Spleen (tissue), 11 donors: ENCODE measurements at regions not wholly inside any gene's neighbourhood (a gene's known extent, or its start where the extent isn't known, plus 50 kb on each side); places are given as distances from the start of the nearest gene placed in this dataset.
"Not testable (repeated sequence)": the region's sequence is repeated elsewhere in the genome, so short reads cannot be mapped to it uniquely, and the experiment has no call there.

Experiments used
- DNase-seq: peaks from one replicate; pipeline ENCODE4 v3.0.0-alpha.2; 2020
- H3K27ac ChIP-seq, 8 donors: fragments of 200-600 bp; sonication (generic) in 7 of 8; 1 replicate in 4 of 8; 2 replicates in 4 of 8; pipeline versions ENCODE4 v1.5.0 to v1.8.0; 2016 to 2021; ENCODE audit warnings: inconsistent platforms in 4 of 8, mild to moderate bottlenecking in 4 of 8, moderate library complexity in 1 of 8
- H3K27me3 ChIP-seq, 7 donors: fragments of 200-600 bp; sonication (generic) in 6 of 7; replicated peaks in 1 of 7; 1 replicate in 4 of 7; 2 replicates in 3 of 7; pipeline versions ENCODE4 v1.5.0 to v1.8.0; 2016 to 2021; ENCODE audit warnings: inconsistent platforms in 3 of 7, mild to moderate bottlenecking in 1 of 7
- H3K36me3 ChIP-seq, 6 donors: fragments of 200-600 bp; sonication (generic) in 5 of 6; 1 replicate in 4 of 6; 2 replicates in 2 of 6; pipeline versions ENCODE4 v1.5.0 to v1.8.0; 2016 to 2021; ENCODE audit warnings: inconsistent platforms in 2 of 6
- H3K4me1 ChIP-seq, 6 donors: fragments of 200-600 bp; sonication (generic) in 5 of 6; 1 replicate in 3 of 6; 2 replicates in 3 of 6; pipeline versions ENCODE4 v1.5.0 to v1.8.0; 2016 to 2021; ENCODE audit warnings: inconsistent platforms in 3 of 6
- H3K4me3 ChIP-seq, 8 donors: fragments of 200-600 bp; sonication (generic) in 7 of 8; 1 replicate in 4 of 8; 2 replicates in 4 of 8; pipeline versions ENCODE4 v1.5.0 to v1.8.0; 2016 to 2021; ENCODE audit warnings: inconsistent platforms in 4 of 8, mild to moderate bottlenecking in 4 of 8, moderate library complexity in 2 of 8
- H3K9me3 ChIP-seq, 8 donors: fragments of 200-600 bp; sonication (generic) in 7 of 8; 1 replicate in 4 of 8; 2 replicates in 4 of 8; pipeline versions ENCODE4 v1.5.0 to v1.8.0; 2016 to 2021; ENCODE audit warnings: inconsistent platforms in 4 of 8
- CTCF ChIP-seq, 11 experiments: fragments of 200-600 bp in 7 of 11; fragments of 450-650 bp in 4 of 11; sonication (generic) in 4 of 11; IDR thresholded peaks in 8 of 11; conservative IDR thresholded peaks in 3 of 11; 1 replicate in 7 of 11; 2 replicates in 4 of 11; pipeline versions ENCODE4 v1.4.0 to v1.8.0; 2016 to 2021; ENCODE audit warnings: antibody characterized with exemption in 11 of 11, inconsistent platforms in 4 of 11, mild to moderate bottlenecking in 1 of 11
- POLR2A ChIP-seq, 3 donors: fragments of 450-650 bp; IDR thresholded peaks; one replicate each; pipeline ENCODE4 v1.5.1; 2017; ENCODE audit warnings: antibody characterized with exemption in 3 of 3, mild to moderate bottlenecking in 1 of 3
- POLR2AphosphoS5 ChIP-seq, 3 donors: sonication (generic); formaldehyde crosslinking; IDR thresholded peaks; one replicate each; pipeline ENCODE4 v1.5.1; 2017; ENCODE audit warnings: antibody characterized with exemption in 3 of 3
- WGBS, 5 donors: extraction: QIAGEN DNeasy Blood & Tissue Kit in 3 of 5; methylation state at CpG; one replicate each; pipeline versions ENCODE4 v1.1.5 to v1.1.7; 2013 to 2018; 5-methylcytosine and 5-hydroxymethylcytosine counted together
- intact Hi-C: fragments of 100-400 bp; cut with DNase I; formaldehyde crosslinking; loops from one replicate; pipeline ENCODE4 v1.15.0; 2023; ENCODE audit warnings: low total_unique reads
- donor health status: healthy with polysubstance abuse.
- donor health status: DM: no; HTN: no; CAD: no; lungs with moderate emphysema.
- donor health status: DM: no; HTN: no; CAD: no.
- donor health status: Bipolar disorder and iron deficiency.
- donor health status: healthy.
- donor health status: DM: no; HTN: no; CAD: no.
- donor health status: DM: yes; HTN: yes; CAD: no.

DNA sequence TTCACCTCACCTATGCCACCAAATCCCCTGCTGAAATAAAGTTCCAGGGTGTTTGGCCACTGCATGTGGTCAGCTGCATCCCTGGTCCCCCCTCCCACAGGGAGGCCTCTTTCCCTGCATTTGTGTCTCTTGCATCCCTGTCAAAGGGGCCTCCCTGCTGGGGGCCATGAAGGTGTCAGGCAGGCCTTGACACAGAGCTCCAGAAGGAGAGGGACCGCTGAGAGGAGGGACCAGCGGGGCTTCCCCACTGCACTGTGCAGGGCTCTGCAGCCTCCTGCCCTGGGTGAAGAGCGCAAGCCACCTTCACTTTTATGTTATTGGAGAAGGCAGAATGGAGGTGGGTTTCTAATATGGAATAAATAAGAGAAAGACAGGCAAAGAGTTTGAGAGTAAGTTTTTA lies 230.2 kb downstream of the ANKRD30B start:
- no peak for DNase-seq
- no peaks in the 10 kb centered on the region for H3K36me3 ChIP-seq
- no peak overlapping the region for H3K27ac ChIP-seq
- no peak for TF ChIP-seq CTCF (IDR thresholded peaks at IDR 0.05 in 8 of 11, conservative IDR thresholded peaks at IDR 0.05 in 3 of 11)
- no peak for TF ChIP-seq POLR2AphosphoS5 (IDR thresholded peaks at IDR 0.05)
- no peak for TF ChIP-seq POLR2A (IDR thresholded peaks at IDR 0.05)
- H3K4me3 ChIP-seq, result no peak overlapping the region
- H3K27me3 ChIP-seq, result peaks cover 0 to 4% (median 0%) of the 10 kb centered on the region in 7 donors
- WGBS, 5 donors, result 80 to 91% (median 83%) methylated on average over 3 of the region's 3 CpGs
- intact Hi-C loops, result no loop called here
- H3K4me1 ChIP-seq, result no peaks in the 10 kb centered on the region
- no peaks in the 10 kb centered on the region for H3K9me3 ChIP-seq

GRCh38 chr18:14978962-14979535 lies 231.1 kb downstream of the ANKRD30B start:
- Histone ChIP-seq H3K9me3 (no peaks in the 10 kb centered on the region), H3K4me1 (no peaks in the 10 kb centered on the region), H3K4me3 (no peak overlapping the region), H3K27ac (peak overlapping the region in 3 of 8 donors; percentile 9 to 42 (median 20)), H3K27me3 (peaks cover 0 to 4% (median 0%) of the 10 kb centered on the region in 7 donors), H3K36me3 (no peaks in the 10 kb centered on the region)
- TF ChIP-seq CTCF (IDR thresholded peaks at IDR 0.05 in 8 of 11, conservative IDR thresholded peaks at IDR 0.05 in 3 of 11) (peak in 7 of 11 experiments; percentile 12 to 50 (median 49)), POLR2AphosphoS5 (IDR thresholded peaks at IDR 0.05) (no peak), POLR2A (IDR thresholded peaks at IDR 0.05) (no peak)
- no peak for DNase-seq
- WGBS, 5 donors, result 16 to 35% (median 27%) methylated on average over 8 of the region's 8 CpGs
- intact Hi-C loops, result no loop called here

DNA sequence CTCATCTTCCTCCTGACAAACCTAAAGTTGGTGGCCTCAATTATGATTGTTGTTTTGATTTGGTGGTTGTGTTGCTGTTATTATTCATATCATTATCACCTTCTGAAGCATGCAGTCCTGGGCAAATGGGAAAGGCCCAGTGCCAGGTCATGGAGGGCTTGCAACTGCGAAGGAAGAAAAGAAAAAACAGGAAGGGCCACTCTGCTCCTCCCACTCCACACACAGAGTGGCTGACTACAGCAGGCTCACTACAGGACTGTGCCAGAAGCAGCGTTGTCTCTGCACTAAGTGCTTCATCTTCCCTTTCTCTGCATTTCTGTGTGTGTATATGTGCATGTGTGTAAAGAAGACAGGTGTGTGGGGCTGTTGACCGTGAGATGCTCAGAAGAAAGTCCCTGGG lies 231.9 kb downstream of the ANKRD30B start:
- H3K27ac ChIP-seq, result peak overlapping the region in 1 of 8 donors; percentile 6
- no peaks in the 10 kb centered on the region for H3K36me3 ChIP-seq
- no peak for DNase-seq
- WGBS, 5 donors, result 51 to 70% (median 61%) methylated on average over 3 of the region's 3 CpGs
- peaks cover 0 to 4% (median 0%) of the 10 kb centered on the region in 7 donors for H3K27me3 ChIP-seq
- TF ChIP-seq POLR2A (IDR thresholded peaks at IDR 0.05), result no peak
- no peak for TF ChIP-seq CTCF (IDR thresholded peaks at IDR 0.05 in 8 of 11, conservative IDR thresholded peaks at IDR 0.05 in 3 of 11)
- TF ChIP-seq POLR2AphosphoS5 (IDR thresholded peaks at IDR 0.05), result no peak
- H3K9me3 ChIP-seq, result no peaks in the 10 kb centered on the region
- no peaks in the 10 kb centered on the region for H3K4me1 ChIP-seq
- no peak overlapping the region for H3K4me3 ChIP-seq
- intact Hi-C loops, result no loop called here

GRCh38 chr18:14984531-14984930 lies 236.6 kb downstream of the ANKRD30B start:
- peaks cover 0 to 16% (median 0%) of the 10 kb centered on the region in 8 donors for H3K9me3 ChIP-seq
- H3K27ac ChIP-seq, H3K4me3 ChIP-seq, intact Hi-C loops, H3K36me3 ChIP-seq, H3K27me3 ChIP-seq, H3K4me1 ChIP-seq, DNase-seq: not testable (repeated sequence)
- WGBS, 5 donors, result 40 to 64% (median 49%) methylated on average over 2 of the region's 2 CpGs

DNA sequence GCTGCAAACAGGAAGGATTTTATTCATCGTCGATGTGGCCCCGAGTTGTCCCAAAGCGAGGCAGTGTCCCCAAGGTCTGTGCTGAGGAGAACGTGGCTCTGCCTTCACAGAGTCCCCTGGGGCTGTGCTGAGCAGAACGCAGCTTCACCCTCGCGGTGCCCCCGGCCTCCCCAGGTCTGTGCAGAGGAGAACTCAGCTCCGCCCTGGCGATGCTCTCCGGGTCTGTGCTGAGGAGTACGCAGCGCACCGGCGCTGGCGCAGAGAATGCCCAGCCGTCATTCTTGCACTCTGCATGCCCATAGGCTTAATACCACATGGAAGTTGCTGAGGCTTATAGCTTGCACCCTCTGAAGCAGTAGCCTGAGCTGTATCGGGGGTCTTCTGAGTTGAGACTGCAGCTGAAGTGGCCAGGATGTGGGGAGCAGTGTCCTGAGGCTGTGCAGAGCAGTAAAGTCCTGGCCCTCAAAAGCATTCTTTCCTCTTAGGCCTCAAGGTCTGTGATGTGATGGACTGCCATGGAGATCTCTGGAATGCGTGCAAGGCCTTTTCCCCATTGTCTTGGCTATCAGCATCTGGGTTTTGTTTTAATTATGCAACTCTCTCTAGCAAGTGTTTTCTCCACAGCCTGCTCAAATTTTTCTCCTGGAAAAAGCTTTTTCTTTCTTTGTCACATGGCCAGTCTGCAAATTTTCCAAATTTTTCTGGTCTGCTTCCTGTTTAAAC lies 237.5 kb downstream of the ANKRD30B start:
- DNase-seq, H3K27me3 ChIP-seq, H3K4me3 ChIP-seq, H3K27ac ChIP-seq, intact Hi-C loops, H3K4me1 ChIP-seq, H3K36me3 ChIP-seq: not testable (repeated sequence)
- WGBS, 5 donors, result 82 to 94% (median 87%) methylated on average over 13 to 20 of the region's 20 CpGs
- peaks cover 0 to 26% (median 0%) of the 10 kb centered on the region in 8 donors for H3K9me3 ChIP-seq

GRCh38 chr18:14987377-14987776 lies 239.4 kb downstream of the ANKRD30B start:
- H3K27ac ChIP-seq, intact Hi-C loops, H3K4me3 ChIP-seq, DNase-seq, H3K36me3 ChIP-seq, H3K27me3 ChIP-seq, H3K4me1 ChIP-seq: not testable (repeated sequence)
- H3K9me3 ChIP-seq, result peaks cover 0 to 36% (median 0%) of the 10 kb centered on the region in 8 donors
- WGBS, 5 donors, result 69 to 100% (median 72%) methylated on average over 1 to 3 of the region's 3 CpGs; no CpG with 5 or more reads in 1 of the 5 donors

GRCh38 chr18:14987960-14988710 lies 240.2 kb downstream of the ANKRD30B start:
- H3K36me3 ChIP-seq, H3K4me3 ChIP-seq, H3K4me1 ChIP-seq, intact Hi-C loops, H3K27me3 ChIP-seq, H3K27ac ChIP-seq, DNase-seq: not testable (repeated sequence)
- WGBS, 5 donors, result 62 to 73% (median 71%) methylated on average over 4 to 8 of the region's 8 CpGs
- peaks cover 0 to 36% (median 0%) of the 10 kb centered on the region in 8 donors for H3K9me3 ChIP-seq
